HepG2 (cell line): ENCODE measurements at regions not wholly inside any gene's neighbourhood (a gene's known extent, or its start where the extent isn't known, plus 50 kb on each side); places are given as distances from the start of the nearest gene placed in this dataset.

Source experiments
- ATAC-seq: fragments of 200-7000 bp; cut with Tn5 transposase; 3 replicates; pipeline ENCODE4 v1.9.1; 2020; ENCODE audit warnings: mild to moderate bottlenecking, moderate library complexity
- BruUV-seq: library from RNA; stranded (reverse); fragments of 400-500 nt; replicated peaks from 2 replicates; lab custom pipeline; 2021; lab: Mats Ljungman, UMichigan
- CTCF ChIA-PET: fragments of 300-600 bp; formaldehyde crosslinking; extraction: SDS; loops from one replicate; lab custom pipeline; 2021; ENCODE audit warnings: low total read pairs, inconsistent platforms, low intra/inter-chr PET ratio; lab: Yijun Ruan, JAX
- POLR2A ChIA-PET: fragments of 350-600 bp; sonication (Branson Sonifier 250); formaldehyde crosslinking; loops from one replicate; lab custom pipeline; 2020; ENCODE audit warnings: antibody characterized with exemption, inconsistent platforms; lab: Yijun Ruan, JAX
- DNase-seq: peaks from one replicate; pipeline ENCODE4 v3.0.0-alpha.2; 2015; ENCODE audit warnings: low spot score
- FAIRE-seq: peaks from 3 replicates; lab custom pipeline; 2011; peaks lifted over from hg19 to GRCh38; lab: Jason Lieb, UNC
- H2AFZ ChIP-seq: one replicate; pipeline ENCODE4 v1.6.1; 2011; ENCODE audit warnings: low read length, inconsistent platforms
- H3K27ac ChIP-seq: fragments of 300-600 bp; 3 replicates; pipeline ENCODE4 v1.8.0; 2011; ENCODE audit warnings: mixed run types, mild to moderate bottlenecking, mixed read lengths, low read length, inconsistent platforms; ENCODE audit not compliant: insufficient read depth; ENCODE audit errors: extremely low read length
- H3K27me3 ChIP-seq, 2 experiments: fragments of 200-600 bp in 1 of 2; 2 replicates in 1 of 2; 3 replicates in 1 of 2; pipeline versions ENCODE4 v1.6.0 to v1.8.0; 2011; ENCODE audit warnings: low read length in 2 of 2, mild to moderate bottlenecking in 2 of 2, moderate library complexity in 2 of 2, inconsistent platforms in 1 of 2; ENCODE audit not compliant: insufficient read depth in 2 of 2, control insufficient read depth in 1 of 2
- H3K36me3 ChIP-seq, 2 experiments: fragments of 200-600 bp in 1 of 2; replicated peaks in 1 of 2; 2 replicates in 1 of 2; 3 replicates in 1 of 2; pipeline versions ENCODE4 v1.5.1 to v1.8.0; 2011; ENCODE audit warnings: low read length in 2 of 2, inconsistent platforms in 1 of 2; ENCODE audit not compliant: insufficient read depth in 2 of 2, control insufficient read depth in 1 of 2
- H3K4me1 ChIP-seq: 2 replicates; pipeline ENCODE4 v1.5.1; 2012; ENCODE audit warnings: low read length, inconsistent platforms; ENCODE audit not compliant: insufficient read depth
- H3K4me2 ChIP-seq: 2 replicates; pipeline ENCODE4 v1.6.0; 2011; ENCODE audit warnings: low read depth, low read length, inconsistent platforms
- H3K4me3 ChIP-seq, 3 experiments: fragments of 200-600 bp in 1 of 3; sonication (generic), shearing (Covaris generic) in 1 of 3; replicated peaks in 1 of 3; 2 replicates each; pipeline ENCODE4 v1.5.1; 2011 to 2016; ENCODE audit warnings: low read length in 3 of 3, inconsistent platforms in 2 of 3, low read depth in 2 of 3, mild to moderate bottlenecking in 2 of 3, control low read depth in 1 of 3, mixed read lengths in 1 of 3; ENCODE audit not compliant: insufficient read depth in 1 of 3
- H3K79me2 ChIP-seq: one replicate; pipeline ENCODE4 v1.6.1; 2011; ENCODE audit warnings: low read length, inconsistent platforms; ENCODE audit not compliant: insufficient read depth
- H3K9ac ChIP-seq: 2 replicates; pipeline ENCODE4 v1.6.0; 2011; ENCODE audit warnings: mild to moderate bottlenecking, low read depth, low read length, inconsistent platforms; ENCODE audit not compliant: insufficient read depth
- H3K9me3 ChIP-seq: 2 replicates; pipeline ENCODE4 v1.5.1; 2012; ENCODE audit warnings: mild to moderate bottlenecking, low read length
- H4K20me1 ChIP-seq: 2 replicates; pipeline ENCODE4 v1.6.0; 2011; ENCODE audit warnings: inconsistent platforms, mild to moderate bottlenecking, low read length, moderate library complexity; ENCODE audit not compliant: insufficient read depth
- ARNT2 ChIP-seq: sonication (generic); formaldehyde crosslinking; IDR thresholded peaks from 2 replicates; pipeline ENCODE4 v1.8.0; 2022; ENCODE audit warnings: mild to moderate bottlenecking, low read depth, missing genetic modification reagents, moderate library complexity
- CENPBD1 ChIP-seq: sonication (generic); formaldehyde crosslinking; IDR thresholded peaks from 2 replicates; pipeline ENCODE4 v1.8.0; 2022; ENCODE audit warnings: missing genetic modification reagents, low read depth, mild to moderate bottlenecking, borderline replicate concordance
- FOXP1 ChIP-seq, 2 experiments: fragments of 450-650 bp in 1 of 2; IDR thresholded peaks; 2 replicates each; pipeline ENCODE4 v1.6.1; 2017 to 2018; ENCODE audit warnings: antibody characterized with exemption in 1 of 2
- GRHL1 ChIP-seq: sonication (generic); formaldehyde crosslinking; conservative IDR thresholded peaks from 2 replicates; pipeline ENCODE4 v1.8.0; 2022; ENCODE audit warnings: missing genetic modification reagents
- HBP1 ChIP-seq: IDR thresholded peaks from 2 replicates; pipeline ENCODE4 v1.6.1; 2016; ENCODE audit warnings: low read depth, control low read depth
- MBD4 ChIP-seq: IDR thresholded peaks from 2 replicates; pipeline ENCODE4 v1.6.1; 2012; ENCODE audit warnings: low read length, inconsistent platforms, borderline replicate concordance
- PAF1 ChIP-seq: IDR thresholded peaks from 2 replicates; pipeline ENCODE4 v1.6.1; 2016; ENCODE audit warnings: missing genetic modification reagents, missing compliant biosample characterization
- PRDM4 ChIP-seq: sonication (generic); formaldehyde crosslinking; IDR thresholded peaks from 2 replicates; pipeline ENCODE4 v1.9.0; 2021; ENCODE audit warnings: missing genetic modification reagents, borderline replicate concordance
- RBFOX2 ChIP-seq: fragments of 200-400 bp; formaldehyde crosslinking; IDR thresholded peaks from 2 replicates; pipeline ENCODE4 v1.6.1; 2017; ENCODE audit warnings: low read depth, mild to moderate bottlenecking, low read length
- RFX5 ChIP-seq: IDR thresholded peaks from 2 replicates; pipeline ENCODE4 v1.6.1; 2011; ENCODE audit warnings: low read depth, low read length, improper control_type of control experiment
- SKIL ChIP-seq: sonication (generic); formaldehyde crosslinking; IDR thresholded peaks from 2 replicates; pipeline ENCODE4 v1.8.0; 2022; ENCODE audit warnings: missing genetic modification reagents, mild to moderate bottlenecking, moderate library complexity, borderline replicate concordance
- YEATS2 ChIP-seq: sonication (generic); formaldehyde crosslinking; IDR thresholded peaks from 2 replicates; pipeline ENCODE4 v1.4.0; 2020; ENCODE audit warnings: missing genetic modification reagents, borderline replicate concordance
- ZNF207 ChIP-seq: fragments of 450-650 bp; IDR thresholded peaks from 2 replicates; pipeline ENCODE4 v1.6.1; 2016; ENCODE audit warnings: antibody characterized with exemption, borderline replicate concordance
- ZNF256 ChIP-seq: sonication (generic); formaldehyde crosslinking; conservative IDR thresholded peaks from 2 replicates; pipeline ENCODE4 v1.4.0; 2020; ENCODE audit warnings: missing genetic modification reagents
- ZNF567 ChIP-seq: sonication (generic); formaldehyde crosslinking; IDR thresholded peaks from 2 replicates; pipeline ENCODE4 v1.8.1; 2023; ENCODE audit warnings: mild to moderate bottlenecking, missing genetic modification reagents, borderline replicate concordance
- ZNF772 ChIP-seq: sonication (generic); formaldehyde crosslinking; IDR thresholded peaks from 2 replicates; pipeline ENCODE4 v1.5.0; 2020; ENCODE audit warnings: mild to moderate bottlenecking, missing genetic modification reagents
- ZNF83 ChIP-seq: sonication (generic); formaldehyde crosslinking; IDR thresholded peaks from 2 replicates; pipeline ENCODE4 v1.4.0; 2020; ENCODE audit warnings: missing genetic modification reagents, mild to moderate bottlenecking, borderline replicate concordance
- WGBS: methylation state at CpG from one replicate; pipeline ENCODE4 v1.1.6; 2017; ENCODE audit warnings: low lambda C conversion rate; 5-methylcytosine and 5-hydroxymethylcytosine counted together
- in situ Hi-C: cut with HindIII; loops from 2 replicates; pipeline ENCODE4 v1.10.0; 2017; ENCODE audit warnings: low pct_unique_long_range_greater_than_20kb; ENCODE audit not compliant: extremely low pct_ligation_motif_present
- intact Hi-C: fragments of 100-400 bp; cut with micrococcal nuclease; formaldehyde crosslinking; loops from one replicate; pipeline ENCODE4 v1.10.0; 2022; ENCODE audit not compliant: unreplicated experiment

- intact Hi-C loops = no loop called here
- in situ Hi-C loops = no loop called here
- no peaks in the 10 kb centered on the region for H3K9me3 ChIP-seq
- no peak for TF ChIP-seq ZNF256
- no peak for TF ChIP-seq RBFOX2
- no peak for TF ChIP-seq PAF1 (CRISPR knock-in tag)
- no peak for TF ChIP-seq PRDM4
- no peak for TF ChIP-seq FOXP1 (IDR thresholded peaks at IDR 0.05)
- TF ChIP-seq FOXP1 (CRISPR knock-in tag; IDR thresholded peaks at IDR 0.05) = no peak
- no peak for TF ChIP-seq ZNF772 (CRISPR knock-in tag)
- no peak for TF ChIP-seq MBD4
- TF ChIP-seq HBP1 (CRISPR knock-in tag) = no peak
- TF ChIP-seq GRHL1 = no peak
- no peak for TF ChIP-seq SKIL (CRISPR knock-in tag)
- no peak for TF ChIP-seq ZNF207
- TF ChIP-seq CENPBD1 = no peak
- no peak for TF ChIP-seq ARNT2 (CRISPR knock-in tag)
- TF ChIP-seq RFX5 = no peak
- TF ChIP-seq YEATS2 (CRISPR knock-in tag) = no peak
- no peak for TF ChIP-seq ZNF83 (CRISPR knock-in tag)
- no peak for TF ChIP-seq ZNF567 (CRISPR knock-in tag)
- H3K27ac ChIP-seq = no peak overlapping the region
- ChIA-PET POLR2A (no interaction called here), CTCF (no interaction called here)
- DNase-seq (no peak), ATAC-seq (no peak), FAIRE-seq (no peak)
- no TSS peak for BruUV-seq
- H3K9ac ChIP-seq = no peak overlapping the region
- H4K20me1 ChIP-seq = no peaks in the 10 kb centered on the region
- 0% methylated on average over 1 of the region's 1 CpG for WGBS
- peaks cover 0 to 3% of the 10 kb centered on the region in 2 experiments; a peak in 1 of 5 replicates for H3K27me3 ChIP-seq
- no peaks in the 10 kb centered on the region for H3K79me2 ChIP-seq
- H3K4me3 ChIP-seq = no peak overlapping the region
- H3K4me1 ChIP-seq = no peaks in the 10 kb centered on the region
- H3K4me2 ChIP-seq = no peak overlapping the region
- H3K36me3 ChIP-seq = no peaks in the 10 kb centered on the region
- no peak overlapping the region for H2AFZ ChIP-seq
Observed at GRCh38 chr5:117054141-117054540, 479.5 kb upstream of the SEMA6A start.
